Astrocyte of the spinal cord (primary cell): ENCODE measurements at regions not wholly inside any gene's neighbourhood (a gene's known extent, or its start where the extent isn't known, plus 50 kb on each side); places are given as distances from the start of the nearest gene placed in this dataset.

ENCODE experiments used
- DNase-seq: peaks from one replicate; pipeline ENCODE4 v3.0.0; 2011; ENCODE audit warnings: low read depth, low spot score
- H3K4me3 ChIP-seq: 2 replicates; pipeline ENCODE4 v1.5.1; 2011; ENCODE audit warnings: low read depth, mild to moderate bottlenecking, low read length, moderate library complexity
- in situ Hi-C: cut with HindIII; loops from 2 replicates; pipeline ENCODE4 v1.10.0; 2017; ENCODE audit warnings: low sequenced_read_pairs
- TF ChIP-seq, protein P1 (sequence below): IDR thresholded peaks from 2 replicates; pipeline ENCODE4 v1.5.1; 2012; ENCODE audit warnings: low read depth, mild to moderate bottlenecking, low read length, inconsistent platforms

DNA sequence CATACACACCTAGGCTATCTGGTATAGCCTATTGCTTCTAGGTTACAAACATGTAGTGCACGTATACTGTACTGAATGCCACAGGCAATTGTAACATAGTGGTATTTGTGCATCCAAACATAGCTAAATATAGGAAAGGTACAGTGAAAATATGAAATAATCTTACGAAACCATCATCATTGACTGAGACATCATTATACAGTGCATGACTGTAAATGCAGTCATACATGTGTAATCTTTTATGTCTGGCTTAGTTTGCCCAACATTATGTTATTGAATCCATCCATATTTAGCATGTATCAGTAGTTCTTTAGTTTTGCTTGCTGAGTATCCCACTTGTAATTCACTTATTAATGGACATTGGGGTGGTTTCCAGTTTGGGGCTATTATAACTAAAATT is 124.9 kb downstream of the CYLD start:
- TF ChIP-seq, protein P1, sequence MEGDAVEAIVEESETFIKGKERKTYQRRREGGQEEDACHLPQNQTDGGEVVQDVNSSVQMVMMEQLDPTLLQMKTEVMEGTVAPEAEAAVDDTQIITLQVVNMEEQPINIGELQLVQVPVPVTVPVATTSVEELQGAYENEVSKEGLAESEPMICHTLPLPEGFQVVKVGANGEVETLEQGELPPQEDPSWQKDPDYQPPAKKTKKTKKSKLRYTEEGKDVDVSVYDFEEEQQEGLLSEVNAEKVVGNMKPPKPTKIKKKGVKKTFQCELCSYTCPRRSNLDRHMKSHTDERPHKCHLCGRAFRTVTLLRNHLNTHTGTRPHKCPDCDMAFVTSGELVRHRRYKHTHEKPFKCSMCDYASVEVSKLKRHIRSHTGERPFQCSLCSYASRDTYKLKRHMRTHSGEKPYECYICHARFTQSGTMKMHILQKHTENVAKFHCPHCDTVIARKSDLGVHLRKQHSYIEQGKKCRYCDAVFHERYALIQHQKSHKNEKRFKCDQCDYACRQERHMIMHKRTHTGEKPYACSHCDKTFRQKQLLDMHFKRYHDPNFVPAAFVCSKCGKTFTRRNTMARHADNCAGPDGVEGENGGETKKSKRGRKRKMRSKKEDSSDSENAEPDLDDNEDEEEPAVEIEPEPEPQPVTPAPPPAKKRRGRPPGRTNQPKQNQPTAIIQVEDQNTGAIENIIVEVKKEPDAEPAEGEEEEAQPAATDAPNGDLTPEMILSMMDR: no peak
- in situ Hi-C loops: no loop called here
- H3K4me3 ChIP-seq: no peak overlapping the region
- DNase-seq: no peak

DNA sequence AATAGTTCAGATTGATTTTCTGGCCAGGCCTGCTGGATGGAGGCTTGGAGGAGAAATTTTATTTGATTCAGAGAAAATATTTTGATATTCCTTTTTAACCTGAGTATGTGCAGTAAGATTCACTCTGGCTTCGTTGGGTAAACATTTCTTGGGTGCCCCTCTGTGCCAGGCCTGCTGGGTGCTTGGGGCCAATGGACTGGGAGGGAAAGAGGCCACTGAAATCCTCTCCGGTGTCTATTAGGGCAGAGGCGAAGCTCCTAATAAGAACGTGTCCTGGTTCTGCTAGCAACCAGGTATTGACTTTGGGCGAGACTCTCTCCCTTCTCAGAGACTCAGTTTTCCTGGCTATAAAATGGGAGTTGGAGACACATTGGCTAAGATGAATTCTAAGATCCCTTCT is 122.5 kb downstream of the CYLD start:
- TF ChIP-seq, protein P1: no peak
- in situ Hi-C loops: no loop called here
- no peak for DNase-seq
- no peak overlapping the region for H3K4me3 ChIP-seq

DNA sequence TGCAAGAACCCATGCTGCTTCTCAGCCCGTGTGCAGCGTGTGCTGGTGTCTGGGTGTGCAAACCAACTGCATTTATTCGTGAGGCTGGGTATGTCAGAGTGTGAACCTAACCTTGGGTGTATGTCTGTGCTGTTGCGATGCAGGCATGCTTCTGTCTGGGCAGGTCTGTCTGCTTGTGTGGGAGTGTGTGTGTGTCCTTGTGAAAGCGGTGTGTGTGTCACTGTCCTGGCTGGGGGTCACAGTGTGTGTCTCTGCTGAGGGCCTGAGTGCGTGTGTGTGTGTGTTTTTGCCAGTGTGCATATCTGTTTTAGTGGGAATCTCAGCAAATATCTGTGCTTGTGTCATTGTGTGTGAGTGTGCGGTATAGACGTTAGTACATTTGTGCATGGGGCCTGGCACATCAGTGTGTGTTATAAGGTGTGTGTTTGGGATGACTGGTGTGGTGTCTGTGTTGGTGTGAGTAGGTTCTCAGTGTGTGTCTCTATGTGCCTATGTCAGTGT is 121.8 kb downstream of the CYLD start:
- DNase-seq: no peak
- TF ChIP-seq, protein P1: no peak
- in situ Hi-C loops: no loop called here
- no peak overlapping the region for H3K4me3 ChIP-seq

DNA sequence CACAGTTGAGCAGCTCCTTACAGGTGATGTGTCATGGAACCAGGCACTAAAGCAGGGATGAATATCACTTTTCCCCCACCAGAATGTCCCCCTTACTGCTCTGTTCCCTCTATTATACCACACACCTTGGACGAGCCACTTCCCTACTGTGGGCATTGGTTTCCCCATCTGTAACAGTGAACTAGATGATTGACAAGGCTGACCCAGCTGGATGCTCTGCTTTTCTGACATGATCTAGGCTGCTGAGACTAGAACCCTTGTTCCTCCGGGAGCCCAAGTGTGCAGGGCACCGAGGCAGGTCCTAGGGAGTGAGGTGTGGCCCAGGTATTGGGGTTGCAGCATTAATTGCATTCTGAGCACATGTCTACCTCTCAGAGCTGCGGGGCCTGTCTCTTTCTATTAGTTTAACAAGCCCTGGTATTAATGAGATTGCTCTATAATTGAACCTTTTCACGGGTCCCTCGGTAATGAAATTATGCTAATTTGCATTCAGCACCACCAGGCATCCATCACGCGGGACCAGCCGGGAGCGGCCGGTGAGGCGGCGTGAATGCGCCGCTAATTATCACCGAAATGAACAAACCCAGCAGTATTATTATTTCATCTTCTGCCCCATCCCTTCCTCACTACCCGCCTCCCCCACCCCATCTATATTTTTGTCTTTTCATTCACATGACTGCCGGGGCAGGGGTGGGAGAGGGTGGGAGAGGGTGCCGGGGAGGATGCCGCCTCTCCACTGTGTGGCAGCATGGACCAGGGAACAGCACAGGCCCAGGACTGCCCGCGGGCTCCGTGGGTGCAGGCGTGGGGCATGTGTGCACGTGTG is 121.1 kb downstream of the CYLD start:
- no peak overlapping the region for H3K4me3 ChIP-seq
- TF ChIP-seq, protein P1: no peak
- DNase-seq: no peak
- in situ Hi-C loops: no loop called here

DNA sequence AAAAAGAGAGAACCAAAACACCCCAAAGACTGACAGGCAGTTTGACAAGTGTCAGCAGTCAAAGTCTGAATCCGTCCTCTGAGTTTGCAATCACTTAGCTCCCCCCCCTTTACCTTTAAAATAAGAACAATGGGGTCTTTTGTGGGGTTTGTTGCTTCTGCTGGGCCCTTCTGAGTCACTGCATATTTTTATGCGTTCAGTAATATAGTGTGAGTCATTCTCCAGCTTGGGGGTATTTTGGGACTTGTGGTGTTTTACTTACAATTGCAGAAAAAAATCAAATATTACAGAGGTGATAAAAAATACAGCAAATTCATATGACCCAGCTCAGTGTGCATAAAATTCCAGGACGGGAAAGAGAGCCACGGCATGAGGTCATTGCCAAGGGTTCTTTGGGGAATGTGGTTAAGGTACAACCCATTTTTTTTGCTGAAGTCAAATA is 120.1 kb downstream of the CYLD start:
- DNase-seq: peak; percentile 83
- TF ChIP-seq, protein P1: no peak
- in situ Hi-C loops: no loop called here
- H3K4me3 ChIP-seq: no peak overlapping the region

DNA sequence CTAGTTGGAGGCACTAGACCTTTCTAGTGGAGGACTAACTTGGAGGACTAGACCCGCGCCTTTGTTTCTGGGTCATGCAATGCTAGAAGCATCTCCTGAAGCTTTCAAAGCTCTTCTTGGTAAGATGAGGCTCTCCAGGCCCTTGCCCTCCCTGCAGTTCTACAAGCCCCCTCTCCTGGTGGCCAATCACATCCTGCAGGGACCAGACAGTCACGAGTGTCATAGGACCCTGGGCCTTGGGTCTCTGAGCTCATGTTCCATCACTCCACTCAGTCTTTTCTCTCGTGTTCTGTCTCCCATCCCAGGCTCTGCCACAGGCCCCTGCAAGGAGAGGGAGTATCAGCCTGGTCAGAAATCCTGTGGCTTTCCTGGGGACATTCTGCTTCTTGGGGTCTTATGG is 119.6 kb downstream of the CYLD start:
- no peak overlapping the region for H3K4me3 ChIP-seq
- in situ Hi-C loops: no loop called here
- TF ChIP-seq, protein P1: no peak
- DNase-seq: no peak
